ENCODE measurements at regions not wholly inside any gene's neighbourhood (a gene's known extent, or its start where the extent isn't known, plus 50 kb on each side); places are given as distances from the start of the nearest gene placed in this dataset.
"Not testable (repeated sequence)": the region's sequence is repeated elsewhere in the genome, so short reads cannot be mapped to it uniquely, and the experiment has no call there.

- H3K27me3 ChIP-seq (ENCODE audit: control insufficient read depth, insufficient read depth, low read length); H3K9me3 ChIP-seq (ENCODE audit: control insufficient read depth, insufficient read depth, low read depth, low read length); in situ Hi-C loops (cut with HindIII; ENCODE audit: low pct_unique_long_range_greater_than_20kb, low sequenced_read_pairs); POLR2A ChIA-PET; H3K27ac ChIP-seq (ENCODE audit: low read length); CTCF ChIA-PET; H3K36me3 ChIP-seq (ENCODE audit: control insufficient read depth, insufficient read depth, low read length); BruUV-seq (replicated peaks); DNase-seq (ENCODE audit: low read depth, low spot score); ATAC-seq; H3K4me3 ChIP-seq (ENCODE audit: low read depth in 2 of 2, low read length in 2 of 2); intact Hi-C loops (cut with micrococcal nuclease; ENCODE audit: unreplicated experiment); H3K4me1 ChIP-seq (ENCODE audit: control insufficient read depth, insufficient read depth, low read length): not testable (repeated sequence)
Observed at GRCh38 chr16:73943184-73943583, 353.4 kb upstream of the PSMD7 start.

GRCh38 chr16:73940786-73941185, 355.8 kb upstream of the PSMD7 start:
- H3K9me3 ChIP-seq (ENCODE audit: control insufficient read depth, insufficient read depth, low read depth, low read length); POLR2A ChIA-PET; in situ Hi-C loops (cut with HindIII; ENCODE audit: low pct_unique_long_range_greater_than_20kb, low sequenced_read_pairs); intact Hi-C loops (cut with micrococcal nuclease; ENCODE audit: unreplicated experiment); BruUV-seq (replicated peaks); H3K36me3 ChIP-seq (ENCODE audit: control insufficient read depth, insufficient read depth, low read length); ATAC-seq; H3K27me3 ChIP-seq (ENCODE audit: control insufficient read depth, insufficient read depth, low read length); H3K27ac ChIP-seq (ENCODE audit: low read length); CTCF ChIA-PET; H3K4me3 ChIP-seq (ENCODE audit: low read depth in 2 of 2, low read length in 2 of 2); DNase-seq (ENCODE audit: low read depth, low spot score); H3K4me1 ChIP-seq (ENCODE audit: control insufficient read depth, insufficient read depth, low read length): not testable (repeated sequence)

GRCh38 chr16:73923951-73924350, 372.7 kb upstream of the PSMD7 start:
- Histone ChIP-seq H3K27ac (ENCODE audit: low read length) (no peak overlapping the region), H3K4me1 (ENCODE audit: control insufficient read depth, insufficient read depth, low read length) (no peaks in the 10 kb centered on the region), H3K4me3 (ENCODE audit: low read depth in 2 of 2, low read length in 2 of 2) (no peak overlapping the region), H3K36me3 (ENCODE audit: control insufficient read depth, insufficient read depth, low read length) (no peaks in the 10 kb centered on the region), H3K27me3 (ENCODE audit: control insufficient read depth, insufficient read depth, low read length) (no peaks in the 10 kb centered on the region), H3K9me3 (ENCODE audit: control insufficient read depth, insufficient read depth, low read depth, low read length) (no peaks in the 10 kb centered on the region)
- ChIA-PET POLR2A (no interaction called here), CTCF (no interaction called here)
- intact Hi-C loops (cut with micrococcal nuclease; ENCODE audit: unreplicated experiment) = no loop called here
- TF ChIP-seq POLR2AphosphoS5 (IDR thresholded peaks at IDR 0.05; ENCODE audit: low read depth, low read length) = no peak
- TF ChIP-seq SIN3A (IDR thresholded peaks at IDR 0.05; ENCODE audit: borderline replicate concordance, insufficient read depth, low read depth, low read length) = no peak
- no peak for TF ChIP-seq TCF7L2 (IDR thresholded peaks at IDR 0.05; ENCODE audit: low read depth, low read length)
- TF ChIP-seq, protein P1, sequence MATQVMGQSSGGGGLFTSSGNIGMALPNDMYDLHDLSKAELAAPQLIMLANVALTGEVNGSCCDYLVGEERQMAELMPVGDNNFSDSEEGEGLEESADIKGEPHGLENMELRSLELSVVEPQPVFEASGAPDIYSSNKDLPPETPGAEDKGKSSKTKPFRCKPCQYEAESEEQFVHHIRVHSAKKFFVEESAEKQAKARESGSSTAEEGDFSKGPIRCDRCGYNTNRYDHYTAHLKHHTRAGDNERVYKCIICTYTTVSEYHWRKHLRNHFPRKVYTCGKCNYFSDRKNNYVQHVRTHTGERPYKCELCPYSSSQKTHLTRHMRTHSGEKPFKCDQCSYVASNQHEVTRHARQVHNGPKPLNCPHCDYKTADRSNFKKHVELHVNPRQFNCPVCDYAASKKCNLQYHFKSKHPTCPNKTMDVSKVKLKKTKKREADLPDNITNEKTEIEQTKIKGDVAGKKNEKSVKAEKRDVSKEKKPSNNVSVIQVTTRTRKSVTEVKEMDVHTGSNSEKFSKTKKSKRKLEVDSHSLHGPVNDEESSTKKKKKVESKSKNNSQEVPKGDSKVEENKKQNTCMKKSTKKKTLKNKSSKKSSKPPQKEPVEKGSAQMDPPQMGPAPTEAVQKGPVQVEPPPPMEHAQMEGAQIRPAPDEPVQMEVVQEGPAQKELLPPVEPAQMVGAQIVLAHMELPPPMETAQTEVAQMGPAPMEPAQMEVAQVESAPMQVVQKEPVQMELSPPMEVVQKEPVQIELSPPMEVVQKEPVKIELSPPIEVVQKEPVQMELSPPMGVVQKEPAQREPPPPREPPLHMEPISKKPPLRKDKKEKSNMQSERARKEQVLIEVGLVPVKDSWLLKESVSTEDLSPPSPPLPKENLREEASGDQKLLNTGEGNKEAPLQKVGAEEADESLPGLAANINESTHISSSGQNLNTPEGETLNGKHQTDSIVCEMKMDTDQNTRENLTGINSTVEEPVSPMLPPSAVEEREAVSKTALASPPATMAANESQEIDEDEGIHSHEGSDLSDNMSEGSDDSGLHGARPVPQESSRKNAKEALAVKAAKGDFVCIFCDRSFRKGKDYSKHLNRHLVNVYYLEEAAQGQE (IDR thresholded peaks at IDR 0.05; ENCODE audit: insufficient read depth in 1 of 2, low read depth in 2 of 2, low read length in 1 of 2) = no peak
- TF ChIP-seq, protein P2, sequence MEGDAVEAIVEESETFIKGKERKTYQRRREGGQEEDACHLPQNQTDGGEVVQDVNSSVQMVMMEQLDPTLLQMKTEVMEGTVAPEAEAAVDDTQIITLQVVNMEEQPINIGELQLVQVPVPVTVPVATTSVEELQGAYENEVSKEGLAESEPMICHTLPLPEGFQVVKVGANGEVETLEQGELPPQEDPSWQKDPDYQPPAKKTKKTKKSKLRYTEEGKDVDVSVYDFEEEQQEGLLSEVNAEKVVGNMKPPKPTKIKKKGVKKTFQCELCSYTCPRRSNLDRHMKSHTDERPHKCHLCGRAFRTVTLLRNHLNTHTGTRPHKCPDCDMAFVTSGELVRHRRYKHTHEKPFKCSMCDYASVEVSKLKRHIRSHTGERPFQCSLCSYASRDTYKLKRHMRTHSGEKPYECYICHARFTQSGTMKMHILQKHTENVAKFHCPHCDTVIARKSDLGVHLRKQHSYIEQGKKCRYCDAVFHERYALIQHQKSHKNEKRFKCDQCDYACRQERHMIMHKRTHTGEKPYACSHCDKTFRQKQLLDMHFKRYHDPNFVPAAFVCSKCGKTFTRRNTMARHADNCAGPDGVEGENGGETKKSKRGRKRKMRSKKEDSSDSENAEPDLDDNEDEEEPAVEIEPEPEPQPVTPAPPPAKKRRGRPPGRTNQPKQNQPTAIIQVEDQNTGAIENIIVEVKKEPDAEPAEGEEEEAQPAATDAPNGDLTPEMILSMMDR (IDR thresholded peaks at IDR 0.05) = no peak
- in situ Hi-C loops (cut with HindIII; ENCODE audit: low pct_unique_long_range_greater_than_20kb, low sequenced_read_pairs) = no loop called here
- no TSS peak for BruUV-seq (replicated peaks)
- DNase-seq (ENCODE audit: low read depth, low spot score) = no peak
- no peak for ATAC-seq

Data from Panc1 (cell line).